Breast epithelium (tissue), 4 donors: ENCODE measurements at regions not wholly inside any gene's neighbourhood (a gene's known extent, or its start where the extent isn't known, plus 50 kb on each side); places are given as distances from the start of the nearest gene placed in this dataset.

ENCODE experiments used
- DNase-seq, 2 donors: peaks; one replicate each; pipeline ENCODE4 v3.0.0-alpha.2; 2019; ENCODE audit warnings: low spot score in 2 of 2
- H3K27ac ChIP-seq, 2 donors: fragments of 200-600 bp; sonication (generic) in 1 of 2; one replicate each; pipeline ENCODE4 v1.5.1; 2016 to 2019; ENCODE audit warnings: mild to moderate bottlenecking in 1 of 2
- H3K27me3 ChIP-seq, 2 donors: fragments of 200-600 bp; sonication (generic) in 1 of 2; one replicate each; pipeline versions ENCODE4 v1.5.1 to v1.6.0; 2017 to 2019; ENCODE audit warnings: control low read depth in 1 of 2, mild to moderate bottlenecking in 1 of 2
- H3K36me3 ChIP-seq: fragments of 200-600 bp; one replicate; pipeline ENCODE4 v1.5.1; 2019
- H3K4me1 ChIP-seq, 2 donors: fragments of 200-600 bp; sonication (generic); one replicate each; pipeline ENCODE4 v1.5.1; 2016 to 2019; ENCODE audit warnings: control low read depth in 1 of 2
- H3K4me3 ChIP-seq, 3 donors: fragments of 200-600 bp; sonication (generic); 1 replicate in 2 of 3; 2 replicates in 1 of 3; pipeline ENCODE4 v1.5.1; 2016 to 2019; ENCODE audit warnings: mild to moderate bottlenecking in 3 of 3, moderate library complexity in 2 of 3
- H3K9me3 ChIP-seq, 2 donors: fragments of 200-600 bp; sonication (generic) in 1 of 2; one replicate each; pipeline ENCODE4 v1.5.1; 2016 to 2019; ENCODE audit warnings: control low read depth in 1 of 2
- POLR2A ChIP-seq: fragments of 450-650 bp; IDR thresholded peaks from one replicate; pipeline ENCODE4 v1.6.1; 2016; ENCODE audit warnings: antibody characterized with exemption, mild to moderate bottlenecking, moderate library complexity
- POLR2AphosphoS5 ChIP-seq, 3 donors: sonication (generic); formaldehyde crosslinking; IDR thresholded peaks; one replicate each; pipeline ENCODE4 v1.6.1; 2017; ENCODE audit warnings: antibody characterized with exemption in 3 of 3
- intact Hi-C: fragments of 100-400 bp; cut with DNase I; formaldehyde crosslinking; loops from one replicate; pipeline ENCODE4 v1.15.1; 2023; ENCODE audit warnings: low total_unique reads
- TF ChIP-seq, protein P1 (sequence below), 3 donors: fragments of 450-650 bp; IDR thresholded peaks; one replicate each; pipeline ENCODE4 v1.5.1; 2016 to 2017; ENCODE audit warnings: antibody characterized with exemption in 3 of 3, mild to moderate bottlenecking in 3 of 3, moderate library complexity in 3 of 3

DNA sequence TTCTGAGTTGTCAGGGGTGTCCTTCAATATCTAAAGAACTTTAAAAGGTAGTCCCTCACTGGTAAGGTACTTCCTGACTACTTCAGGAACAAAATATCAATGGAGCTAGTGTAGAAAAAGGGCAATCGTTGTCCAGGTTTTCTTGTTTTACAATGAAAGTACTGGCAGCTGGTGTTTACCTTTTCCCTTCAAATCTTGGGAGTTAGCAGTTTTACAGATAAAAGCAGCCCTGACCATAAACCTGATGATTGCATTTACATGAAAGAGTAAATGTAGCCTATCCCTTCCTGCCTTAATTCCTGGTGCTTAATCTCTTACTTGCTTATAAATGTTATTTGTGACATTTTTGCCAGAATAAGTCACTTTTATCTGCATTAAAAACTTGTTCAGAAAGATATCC, 559.9 kb upstream of the ARPP21 start:
- Histone ChIP-seq H3K27ac (no peak overlapping the region), H3K27me3 (no peaks in the 10 kb centered on the region), H3K4me3 (no peak overlapping the region), H3K36me3 (no peaks in the 10 kb centered on the region), H3K4me1 (no peaks in the 10 kb centered on the region), H3K9me3 (no peaks in the 10 kb centered on the region)
- TF ChIP-seq, protein P1, sequence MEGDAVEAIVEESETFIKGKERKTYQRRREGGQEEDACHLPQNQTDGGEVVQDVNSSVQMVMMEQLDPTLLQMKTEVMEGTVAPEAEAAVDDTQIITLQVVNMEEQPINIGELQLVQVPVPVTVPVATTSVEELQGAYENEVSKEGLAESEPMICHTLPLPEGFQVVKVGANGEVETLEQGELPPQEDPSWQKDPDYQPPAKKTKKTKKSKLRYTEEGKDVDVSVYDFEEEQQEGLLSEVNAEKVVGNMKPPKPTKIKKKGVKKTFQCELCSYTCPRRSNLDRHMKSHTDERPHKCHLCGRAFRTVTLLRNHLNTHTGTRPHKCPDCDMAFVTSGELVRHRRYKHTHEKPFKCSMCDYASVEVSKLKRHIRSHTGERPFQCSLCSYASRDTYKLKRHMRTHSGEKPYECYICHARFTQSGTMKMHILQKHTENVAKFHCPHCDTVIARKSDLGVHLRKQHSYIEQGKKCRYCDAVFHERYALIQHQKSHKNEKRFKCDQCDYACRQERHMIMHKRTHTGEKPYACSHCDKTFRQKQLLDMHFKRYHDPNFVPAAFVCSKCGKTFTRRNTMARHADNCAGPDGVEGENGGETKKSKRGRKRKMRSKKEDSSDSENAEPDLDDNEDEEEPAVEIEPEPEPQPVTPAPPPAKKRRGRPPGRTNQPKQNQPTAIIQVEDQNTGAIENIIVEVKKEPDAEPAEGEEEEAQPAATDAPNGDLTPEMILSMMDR (IDR thresholded peaks at IDR 0.05): no peak
- TF ChIP-seq POLR2A: no peak
- TF ChIP-seq POLR2AphosphoS5 (IDR thresholded peaks at IDR 0.05): no peak
- no peak for DNase-seq
- intact Hi-C loops: no loop called here

DNA sequence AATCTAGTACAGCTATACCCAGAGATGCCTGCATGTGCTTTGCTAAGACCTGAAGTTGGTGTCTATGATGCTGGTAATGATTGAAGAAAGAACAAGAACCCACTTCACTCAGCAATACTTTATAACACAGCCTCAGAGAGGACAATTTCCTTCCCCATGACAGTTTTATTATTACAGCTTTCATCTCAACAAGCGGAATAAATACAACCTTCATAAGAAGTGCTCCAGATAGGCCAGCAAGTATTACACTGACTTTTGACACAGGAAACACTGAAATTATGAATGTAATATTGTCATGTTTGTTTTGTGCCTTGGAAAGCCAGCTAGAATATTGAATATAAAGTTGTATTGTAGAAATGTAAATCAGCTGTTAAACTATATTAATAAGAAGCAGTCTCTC, 557.4 kb upstream of the ARPP21 start:
- TF ChIP-seq, protein P1 (IDR thresholded peaks at IDR 0.05): no peak
- TF ChIP-seq POLR2A (no peak), POLR2AphosphoS5 (IDR thresholded peaks at IDR 0.05) (no peak)
- Histone ChIP-seq H3K27me3 (no peaks in the 10 kb centered on the region), H3K4me3 (no peak overlapping the region), H3K27ac (no peak overlapping the region), H3K36me3 (no peaks in the 10 kb centered on the region), H3K9me3 (no peaks in the 10 kb centered on the region), H3K4me1 (no peaks in the 10 kb centered on the region)
- intact Hi-C loops: no loop called here
- DNase-seq: no peak

DNA sequence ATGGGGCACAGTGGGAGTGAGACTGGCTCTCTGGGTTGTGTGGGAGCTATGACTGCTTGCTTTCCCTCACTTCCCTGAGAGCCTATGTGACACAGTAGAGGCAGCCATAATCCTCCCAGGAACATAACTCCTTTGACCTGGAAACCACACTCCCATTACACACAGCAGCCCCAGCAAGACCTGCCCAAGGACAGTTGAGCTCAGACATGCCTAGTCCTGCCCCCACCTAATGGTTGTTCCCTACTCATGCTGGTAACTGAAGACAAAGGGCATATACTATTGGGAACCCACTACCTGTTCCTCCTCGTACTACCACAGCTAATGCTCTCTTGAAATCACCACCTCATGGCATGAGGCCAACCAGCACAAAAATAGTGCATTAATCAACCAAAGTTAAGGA, 550.4 kb upstream of the ARPP21 start:
- no peak overlapping the region for H3K27ac ChIP-seq
- TF ChIP-seq, protein P1 (IDR thresholded peaks at IDR 0.05): no peak
- TF ChIP-seq POLR2A (no peak), POLR2AphosphoS5 (IDR thresholded peaks at IDR 0.05) (no peak)
- H3K27me3 ChIP-seq: no peaks in the 10 kb centered on the region
- intact Hi-C loops: no loop called here
- no peak for DNase-seq
- H3K9me3 ChIP-seq: peaks cover 7 to 16% of the 10 kb centered on the region in 2 donors
- no peak overlapping the region for H3K4me3 ChIP-seq
- H3K36me3 ChIP-seq: no peaks in the 10 kb centered on the region
- H3K4me1 ChIP-seq: no peaks in the 10 kb centered on the region

DNA sequence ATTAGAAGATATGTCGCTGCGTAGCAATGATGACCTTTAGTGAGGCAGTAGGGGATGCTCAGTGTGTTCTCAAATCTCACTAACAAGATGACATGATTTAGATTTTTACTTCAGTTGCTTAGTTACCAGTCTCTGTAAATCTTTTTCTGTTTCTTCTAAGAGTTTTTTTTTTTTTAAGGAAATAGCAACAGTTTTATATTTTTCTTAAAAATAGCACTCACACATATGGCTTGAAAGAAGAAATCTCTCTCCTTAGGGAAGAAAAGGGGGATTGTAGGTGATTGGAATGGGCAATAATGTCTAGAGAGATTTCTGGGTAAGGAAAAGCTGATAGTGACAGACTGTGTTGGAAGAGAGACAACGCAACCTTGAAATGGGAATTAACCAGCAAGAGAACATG, 524.6 kb upstream of the ARPP21 start:
- Histone ChIP-seq H3K4me3 (no peak overlapping the region), H3K36me3 (no peaks in the 10 kb centered on the region), H3K4me1 (no peaks in the 10 kb centered on the region), H3K27ac (no peak overlapping the region), H3K27me3 (no peaks in the 10 kb centered on the region), H3K9me3 (no peaks in the 10 kb centered on the region)
- TF ChIP-seq, protein P1 (IDR thresholded peaks at IDR 0.05): no peak
- TF ChIP-seq POLR2AphosphoS5 (IDR thresholded peaks at IDR 0.05) (no peak), POLR2A (no peak)
- intact Hi-C loops: no loop called here
- DNase-seq: no peak

DNA sequence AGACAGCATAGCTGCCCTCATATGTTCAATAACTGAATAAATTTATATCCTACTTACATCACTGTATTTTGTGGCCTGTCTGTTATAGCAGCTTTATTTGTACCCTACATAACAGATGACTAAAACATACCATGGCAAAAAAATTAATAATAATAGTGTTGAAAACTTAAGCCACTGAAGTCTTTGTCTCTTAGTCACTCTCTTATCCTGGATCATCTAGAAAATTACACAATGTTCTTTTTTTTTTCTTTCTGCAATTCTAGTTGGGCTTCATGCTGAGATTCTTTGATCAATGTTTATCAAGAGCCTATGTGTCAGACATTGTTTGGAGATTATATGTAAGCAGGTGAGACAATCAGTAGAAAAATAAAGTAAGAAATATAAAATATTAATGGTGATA, 519.3 kb upstream of the ARPP21 start:
- intact Hi-C loops: no loop called here

More for the DNA sequence above, 519.3 kb upstream of the ARPP21 start:
- TF ChIP-seq POLR2A (no peak), POLR2AphosphoS5 (IDR thresholded peaks at IDR 0.05) (no peak)
- TF ChIP-seq, protein P1 (IDR thresholded peaks at IDR 0.05): no peak
- H3K4me3 ChIP-seq: no peak overlapping the region
- DNase-seq: no peak
- no peaks in the 10 kb centered on the region for H3K9me3 ChIP-seq
- H3K27ac ChIP-seq: no peak overlapping the region
- H3K4me1 ChIP-seq: no peaks in the 10 kb centered on the region
- H3K27me3 ChIP-seq: no peaks in the 10 kb centered on the region
- no peaks in the 10 kb centered on the region for H3K36me3 ChIP-seq
